CD4-positive, alpha-beta T cell (primary cell): ENCODE measurements at regions not wholly inside any gene's neighbourhood (a gene's known extent, or its start where the extent isn't known, plus 50 kb on each side); places are given as distances from the start of the nearest gene placed in this dataset.

ENCODE experiments used
- ATAC-seq: fragments of 200-7000 bp; cut with Tn5 transposase; one replicate; pipeline ENCODE4 v1.10.0; 2022; ENCODE audit warnings: mild to moderate bottlenecking; ENCODE audit not compliant: poor library complexity
- CTCF ChIA-PET: fragments of 350-600 bp; sonication (Branson Sonifier 250); formaldehyde crosslinking; loops from one replicate; lab custom pipeline; 2021; ENCODE audit warnings: antibody characterized with exemption, inconsistent platforms; lab: Charles Lee
- POLR2A ChIA-PET: fragments of 350-600 bp; sonication (Branson Sonifier 250); formaldehyde crosslinking; loops from one replicate; lab custom pipeline; 2021; ENCODE audit warnings: antibody characterized with exemption, inconsistent platforms; lab: Charles Lee
- DNase-seq, 14 experiments: peaks; one replicate each; pipeline ENCODE4 v3.0.0-alpha.2; 2013 to 2020; ENCODE audit warnings: mixed read lengths in 2 of 14
- H3K27ac ChIP-seq, 2 donors: one replicate each; pipeline versions ENCODE4 v1.5.1 to v1.7.0; 2013; ENCODE audit warnings: low read length in 2 of 2, low read depth in 1 of 2, mild to moderate bottlenecking in 1 of 2
- H3K27me3 ChIP-seq, 2 experiments: 1 replicate in 1 of 2; 2 replicates in 1 of 2; pipeline versions ENCODE4 v1.6.1 to v1.7.0; 2013; ENCODE audit warnings: low read length in 2 of 2, control low read depth in 1 of 2, mild to moderate bottlenecking in 1 of 2, moderate library complexity in 1 of 2; ENCODE audit not compliant: insufficient read depth in 2 of 2, control insufficient read depth in 1 of 2
- H3K36me3 ChIP-seq: one replicate; pipeline ENCODE4 v1.6.1; 2013; ENCODE audit warnings: low read length, control low read depth; ENCODE audit not compliant: insufficient read depth
- H3K4me1 ChIP-seq: one replicate; pipeline ENCODE4 v1.6.1; 2013; ENCODE audit warnings: low read length, control low read depth; ENCODE audit not compliant: insufficient read depth
- H3K4me3 ChIP-seq: one replicate; pipeline ENCODE4 v1.5.1; 2013; ENCODE audit warnings: mild to moderate bottlenecking, low read length, moderate library complexity
- H3K9me3 ChIP-seq, 2 experiments: 1 replicate in 1 of 2; 2 replicates in 1 of 2; pipeline versions ENCODE4 v1.6.1 to v1.7.0; 2013; ENCODE audit warnings: low read length in 2 of 2, mild to moderate bottlenecking in 2 of 2, control low read depth in 1 of 2, moderate library complexity in 1 of 2; ENCODE audit not compliant: control insufficient read depth in 1 of 2, insufficient read depth in 1 of 2
- H3K27ac Mint-ChIP-seq: one replicate; pipeline ENCODE4 v1.8.0; 2020; ENCODE audit warnings: mixed read lengths
- H3K27me3 Mint-ChIP-seq: one replicate; pipeline ENCODE4 v1.8.0; 2021; ENCODE audit warnings: mixed read lengths
- H3K36me3 Mint-ChIP-seq: one replicate; pipeline ENCODE4 v1.8.0; 2021; ENCODE audit warnings: low read depth, mixed read lengths
- H3K4me1 Mint-ChIP-seq: one replicate; pipeline ENCODE4 v1.8.0; 2021; ENCODE audit warnings: low read depth, mixed read lengths
- H3K4me3 Mint-ChIP-seq: one replicate; pipeline ENCODE4 v1.8.0; 2020; ENCODE audit warnings: mild to moderate bottlenecking, mixed read lengths
- H3K9me3 Mint-ChIP-seq: one replicate; pipeline ENCODE4 v1.8.0; 2020; ENCODE audit warnings: mixed read lengths
- intact Hi-C, 2 experiments: fragments of 100-400 bp; cut with DNase I in 1 of 2; cut with micrococcal nuclease in 1 of 2; formaldehyde crosslinking; loops; one replicate each; pipeline versions ENCODE4 v1.15.1 to v1.9.0; 2023 to 2025; cut with DNase I, micrococcal nuclease
- TF ChIP-seq, protein P1 (sequence below): fragments of 200-600 bp; IDR thresholded peaks from one replicate; pipeline ENCODE4 v1.8.0; 2022; ENCODE audit warnings: antibody characterized with exemption, mild to moderate bottlenecking

DNA sequence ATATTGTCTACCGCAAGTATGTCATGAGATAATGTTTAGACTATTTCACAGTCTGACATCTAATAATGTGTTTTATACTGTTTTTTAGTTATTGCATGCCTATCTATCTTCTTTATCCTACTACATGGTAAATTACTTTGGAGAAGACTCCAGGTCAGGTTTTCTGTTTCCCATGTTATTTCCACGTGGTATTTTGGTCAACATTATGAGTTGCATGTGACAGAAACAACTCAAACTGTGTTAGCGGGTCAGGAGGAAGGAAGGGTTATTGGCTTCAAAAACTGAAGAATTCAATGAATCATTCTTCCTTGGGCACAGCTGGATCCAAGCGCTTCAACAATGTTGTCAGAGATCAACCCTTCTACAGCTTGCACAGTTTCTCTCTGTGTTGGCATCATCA, 252.1 kb upstream of the CCNG1 start:
- Mint-ChIP-seq H3K4me1 (no peaks in the 10 kb centered on the region), H3K9me3 (peaks cover 2% of the 10 kb centered on the region)
- TF ChIP-seq, protein P1, sequence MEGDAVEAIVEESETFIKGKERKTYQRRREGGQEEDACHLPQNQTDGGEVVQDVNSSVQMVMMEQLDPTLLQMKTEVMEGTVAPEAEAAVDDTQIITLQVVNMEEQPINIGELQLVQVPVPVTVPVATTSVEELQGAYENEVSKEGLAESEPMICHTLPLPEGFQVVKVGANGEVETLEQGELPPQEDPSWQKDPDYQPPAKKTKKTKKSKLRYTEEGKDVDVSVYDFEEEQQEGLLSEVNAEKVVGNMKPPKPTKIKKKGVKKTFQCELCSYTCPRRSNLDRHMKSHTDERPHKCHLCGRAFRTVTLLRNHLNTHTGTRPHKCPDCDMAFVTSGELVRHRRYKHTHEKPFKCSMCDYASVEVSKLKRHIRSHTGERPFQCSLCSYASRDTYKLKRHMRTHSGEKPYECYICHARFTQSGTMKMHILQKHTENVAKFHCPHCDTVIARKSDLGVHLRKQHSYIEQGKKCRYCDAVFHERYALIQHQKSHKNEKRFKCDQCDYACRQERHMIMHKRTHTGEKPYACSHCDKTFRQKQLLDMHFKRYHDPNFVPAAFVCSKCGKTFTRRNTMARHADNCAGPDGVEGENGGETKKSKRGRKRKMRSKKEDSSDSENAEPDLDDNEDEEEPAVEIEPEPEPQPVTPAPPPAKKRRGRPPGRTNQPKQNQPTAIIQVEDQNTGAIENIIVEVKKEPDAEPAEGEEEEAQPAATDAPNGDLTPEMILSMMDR: no peak

DNA sequence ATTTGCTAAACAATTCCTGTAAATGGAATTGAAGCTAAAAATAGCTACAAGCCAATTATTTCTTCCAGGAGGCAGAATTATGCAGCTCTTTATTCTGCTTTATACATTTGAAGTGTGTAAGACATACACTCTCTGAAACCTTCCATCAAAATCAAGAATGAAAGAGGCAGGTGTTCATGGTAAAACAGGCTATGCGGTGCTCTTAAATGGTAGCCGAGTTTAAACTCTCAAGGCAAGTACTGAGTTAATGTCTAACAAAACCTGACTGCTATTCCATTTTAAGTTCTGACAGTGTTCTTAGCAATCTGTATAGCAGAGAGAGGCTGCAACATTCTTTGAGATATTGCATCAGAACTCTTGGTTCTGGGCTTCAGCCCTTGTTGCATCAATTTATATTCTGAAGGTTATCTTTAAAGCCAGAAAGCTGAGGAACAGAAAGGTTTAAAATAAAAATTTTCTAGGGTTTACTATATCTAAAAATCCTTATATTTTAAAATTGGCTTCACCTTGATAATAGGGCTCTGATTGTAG, 248.3 kb upstream of the CCNG1 start:
- Histone ChIP-seq H3K9me3 (no peaks in the 10 kb centered on the region), H3K36me3 (no peaks in the 10 kb centered on the region), H3K27ac (no peak overlapping the region), H3K4me3 (no peak overlapping the region), H3K27me3 (no peaks in the 10 kb centered on the region), H3K4me1 (no peaks in the 10 kb centered on the region)
- CTCF ChIA-PET: no interaction called here
- peaks cover 2% of the 10 kb centered on the region for H3K9me3 Mint-ChIP-seq
- DNase-seq (no peak), ATAC-seq (no peak)
- no peaks in the 10 kb centered on the region for H3K4me1 Mint-ChIP-seq
- POLR2A ChIA-PET: no interaction called here
- TF ChIP-seq, protein P1: no peak
- no peak overlapping the region for H3K27ac Mint-ChIP-seq
- no peaks in the 10 kb centered on the region for H3K36me3 Mint-ChIP-seq
- no peaks in the 10 kb centered on the region for H3K27me3 Mint-ChIP-seq
- no peak overlapping the region for H3K4me3 Mint-ChIP-seq
- intact Hi-C loops: no loop called here

More for the DNA sequence above, 252.1 kb upstream of the CCNG1 start:
- POLR2A ChIA-PET: no interaction called here
- no peak overlapping the region for H3K4me3 Mint-ChIP-seq
- no peaks in the 10 kb centered on the region for H3K36me3 ChIP-seq
- H3K36me3 Mint-ChIP-seq: no peaks in the 10 kb centered on the region
- no peaks in the 10 kb centered on the region for H3K4me1 ChIP-seq
- H3K27ac ChIP-seq: no peak overlapping the region
- no peaks in the 10 kb centered on the region for H3K27me3 Mint-ChIP-seq
- no peak for DNase-seq
- ATAC-seq: no peak
- H3K4me3 ChIP-seq: no peak overlapping the region
- H3K9me3 ChIP-seq: no peaks in the 10 kb centered on the region
- no peak overlapping the region for H3K27ac Mint-ChIP-seq
- intact Hi-C loops: no loop called here
- CTCF ChIA-PET: no interaction called here
- H3K27me3 ChIP-seq: no peaks in the 10 kb centered on the region

DNA sequence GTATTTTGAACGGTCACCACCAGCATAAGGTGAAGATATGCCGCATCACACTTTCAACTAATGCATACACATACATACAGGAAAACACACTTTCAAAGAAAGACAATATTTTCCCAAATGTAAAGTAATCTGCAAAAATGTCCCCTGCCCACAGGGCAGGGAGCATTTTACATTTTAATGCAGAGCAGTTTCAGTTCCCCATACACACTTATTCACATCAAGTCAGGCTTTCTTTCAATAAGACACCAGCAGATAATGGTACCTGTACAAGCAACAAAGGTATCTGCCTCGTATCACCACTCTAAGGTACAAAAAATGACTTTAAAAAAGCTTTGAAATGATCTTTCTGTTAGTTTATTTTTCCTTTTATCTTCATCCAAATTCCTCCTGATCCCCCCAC, 247.1 kb upstream of the CCNG1 start:
- no peak overlapping the region for H3K27ac Mint-ChIP-seq

More for the DNA sequence above, 247.1 kb upstream of the CCNG1 start:
- Mint-ChIP-seq H3K4me3 (no peak overlapping the region), H3K9me3 (peaks cover 2% of the 10 kb centered on the region), H3K36me3 (no peaks in the 10 kb centered on the region), H3K27me3 (no peaks in the 10 kb centered on the region), H3K4me1 (no peaks in the 10 kb centered on the region)
- no peak for DNase-seq
- intact Hi-C loops: no loop called here
- ChIA-PET POLR2A (no interaction called here), CTCF (no interaction called here)
- no peak overlapping the region for H3K27ac ChIP-seq
- H3K4me3 ChIP-seq: no peak overlapping the region
- ATAC-seq: no peak
- no peaks in the 10 kb centered on the region for H3K27me3 ChIP-seq
- TF ChIP-seq, protein P1: no peak
- peaks cover 0 to 3% of the 10 kb centered on the region in 2 experiments for H3K9me3 ChIP-seq
- no peaks in the 10 kb centered on the region for H3K36me3 ChIP-seq
- no peaks in the 10 kb centered on the region for H3K4me1 ChIP-seq
